Progenitor cell of endocrine pancreas (in vitro differentiated cells): ENCODE measurements at regions not wholly inside any gene's neighbourhood (a gene's known extent, or its start where the extent isn't known, plus 50 kb on each side); places are given as distances from the start of the nearest gene placed in this dataset.
A peak's percentile ranks its signal among the peaks of the same experiment; 100 is the strongest.
"Not testable (repeated sequence)": the region's sequence is repeated elsewhere in the genome, so short reads cannot be mapped to it uniquely, and the experiment has no call there.

ENCODE experiments used
- DNase-seq: peaks from one replicate; pipeline ENCODE4 v3.0.0; 2021; ENCODE audit warnings: low spot score; ENCODE audit not compliant: unreplicated experiment
- H3K27ac Mint-ChIP-seq: 2 replicates; pipeline ENCODE4 v1.8.0; 2021; ENCODE audit warnings: mild to moderate bottlenecking, moderate library complexity, mixed read lengths
- H3K27me3 Mint-ChIP-seq: 2 replicates; pipeline ENCODE4 v1.8.0; 2021; ENCODE audit warnings: mixed read lengths
- H3K36me3 Mint-ChIP-seq: 2 replicates; pipeline ENCODE4 v1.8.0; 2022; ENCODE audit warnings: mixed read lengths; ENCODE audit not compliant: insufficient read depth
- H3K4me1 Mint-ChIP-seq: 2 replicates; pipeline ENCODE4 v1.8.0; 2021; ENCODE audit warnings: low read depth, mixed read lengths
- H3K4me3 Mint-ChIP-seq: 2 replicates; pipeline ENCODE4 v1.8.0; 2021; ENCODE audit warnings: low read depth, mild to moderate bottlenecking, moderate library complexity, mixed read lengths
- H3K9me3 Mint-ChIP-seq: 2 replicates; pipeline ENCODE4 v1.8.0; 2021; ENCODE audit warnings: low read depth, mixed read lengths
- TF ChIP-seq, protein P1 (sequence below): fragments of 200-600 bp; sonication (generic); IDR thresholded peaks from one replicate; pipeline ENCODE4 v1.5.0; 2021; ENCODE audit warnings: antibody characterized with exemption, mild to moderate bottlenecking; ENCODE audit not compliant: unreplicated experiment

GRCh38 chr7:46281071-46281470, 360.0 kb upstream of the IGFBP3 start:
- Mint-ChIP-seq H3K4me1 (peaks cover 27% of the 10 kb centered on the region), H3K36me3 (no peaks in the 10 kb centered on the region), H3K27me3 (no peaks in the 10 kb centered on the region), H3K9me3 (peaks cover 3% of the 10 kb centered on the region), H3K4me3 (peak overlapping the region; percentile 17), H3K27ac (peak overlapping the region; percentile 92)
- no peak for DNase-seq
- TF ChIP-seq, protein P1, sequence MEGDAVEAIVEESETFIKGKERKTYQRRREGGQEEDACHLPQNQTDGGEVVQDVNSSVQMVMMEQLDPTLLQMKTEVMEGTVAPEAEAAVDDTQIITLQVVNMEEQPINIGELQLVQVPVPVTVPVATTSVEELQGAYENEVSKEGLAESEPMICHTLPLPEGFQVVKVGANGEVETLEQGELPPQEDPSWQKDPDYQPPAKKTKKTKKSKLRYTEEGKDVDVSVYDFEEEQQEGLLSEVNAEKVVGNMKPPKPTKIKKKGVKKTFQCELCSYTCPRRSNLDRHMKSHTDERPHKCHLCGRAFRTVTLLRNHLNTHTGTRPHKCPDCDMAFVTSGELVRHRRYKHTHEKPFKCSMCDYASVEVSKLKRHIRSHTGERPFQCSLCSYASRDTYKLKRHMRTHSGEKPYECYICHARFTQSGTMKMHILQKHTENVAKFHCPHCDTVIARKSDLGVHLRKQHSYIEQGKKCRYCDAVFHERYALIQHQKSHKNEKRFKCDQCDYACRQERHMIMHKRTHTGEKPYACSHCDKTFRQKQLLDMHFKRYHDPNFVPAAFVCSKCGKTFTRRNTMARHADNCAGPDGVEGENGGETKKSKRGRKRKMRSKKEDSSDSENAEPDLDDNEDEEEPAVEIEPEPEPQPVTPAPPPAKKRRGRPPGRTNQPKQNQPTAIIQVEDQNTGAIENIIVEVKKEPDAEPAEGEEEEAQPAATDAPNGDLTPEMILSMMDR: no peak

DNA sequence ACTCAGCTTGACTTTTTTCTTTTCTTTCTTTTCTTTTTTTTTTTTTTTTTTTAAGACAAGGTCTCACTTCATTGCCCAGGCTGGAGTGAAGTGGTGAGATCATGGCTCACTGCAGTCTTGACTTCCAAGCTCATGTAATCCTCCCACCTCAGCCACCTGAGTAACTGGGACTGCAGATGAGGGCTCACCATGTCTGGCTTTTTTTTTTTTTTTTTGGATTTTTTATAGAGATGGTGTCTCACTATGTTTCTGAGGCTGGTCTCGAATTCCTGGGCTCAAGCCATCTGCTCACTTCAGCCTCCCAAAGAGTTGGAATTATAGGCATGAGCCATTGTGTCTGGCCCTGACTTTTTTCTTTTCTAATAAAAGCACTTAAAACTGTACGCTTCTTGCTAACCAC, 358.2 kb upstream of the IGFBP3 start:
- Mint-ChIP-seq H3K9me3 (peaks cover 3% of the 10 kb centered on the region), H3K27ac (no peak overlapping the region), H3K36me3 (no peaks in the 10 kb centered on the region), H3K27me3 (no peaks in the 10 kb centered on the region), H3K4me1 (peaks cover 23% of the 10 kb centered on the region), H3K4me3 (no peak overlapping the region)
- TF ChIP-seq, protein P1: no peak
- no peak for DNase-seq

DNA sequence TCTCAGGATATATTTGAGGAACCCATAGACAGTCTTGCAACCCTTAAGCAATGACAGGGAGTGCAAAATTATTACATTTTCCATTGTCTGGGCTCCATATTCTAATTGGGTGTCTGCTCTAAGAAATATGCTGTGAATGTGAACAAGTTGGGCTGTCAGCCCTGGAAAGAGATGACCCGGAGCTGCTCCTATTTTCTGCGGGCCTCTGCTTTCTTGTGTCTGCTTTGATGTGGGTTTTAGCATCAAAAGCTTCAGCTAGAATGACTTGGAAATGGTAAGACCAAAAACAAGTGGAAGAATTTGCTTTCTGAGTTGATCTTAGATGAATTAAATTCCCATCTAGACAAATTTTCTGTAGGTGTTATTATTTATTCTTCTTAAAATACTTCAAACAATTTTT, 343.6 kb upstream of the IGFBP3 start:
- H3K36me3 Mint-ChIP-seq: peaks cover 8% of the 10 kb centered on the region
- no peak for DNase-seq
- no peak overlapping the region for H3K27ac Mint-ChIP-seq
- H3K4me3 Mint-ChIP-seq: no peak overlapping the region
- peaks cover 4% of the 10 kb centered on the region for H3K4me1 Mint-ChIP-seq
- peaks cover 19% of the 10 kb centered on the region for H3K9me3 Mint-ChIP-seq
- TF ChIP-seq, protein P1: no peak
- H3K27me3 Mint-ChIP-seq: no peaks in the 10 kb centered on the region

GRCh38 chr7:46261638-46262037, 340.6 kb upstream of the IGFBP3 start:
- H3K36me3 Mint-ChIP-seq, H3K4me1 Mint-ChIP-seq, H3K27ac Mint-ChIP-seq, H3K4me3 Mint-ChIP-seq, H3K27me3 Mint-ChIP-seq, DNase-seq: not testable (repeated sequence)
- H3K9me3 Mint-ChIP-seq: peaks cover 19% of the 10 kb centered on the region

DNA sequence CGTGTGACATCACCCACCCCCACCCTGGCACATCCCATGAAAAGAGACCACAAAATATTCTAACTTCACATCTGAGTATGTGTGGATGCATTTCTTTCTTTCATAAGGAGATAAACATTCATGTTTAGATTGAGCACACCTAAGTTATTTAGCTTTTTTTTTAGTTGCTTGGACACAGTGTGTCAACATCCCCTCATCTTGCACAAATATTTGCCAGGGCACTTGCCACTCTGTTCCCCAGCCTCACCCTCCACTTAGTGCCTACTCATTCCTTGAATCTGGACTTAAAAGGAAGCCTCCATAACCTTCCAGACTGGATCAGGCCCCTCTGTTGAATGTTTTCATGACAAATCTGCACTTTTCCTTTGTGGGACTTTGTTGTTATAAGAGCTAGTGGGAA, 338.9 kb upstream of the IGFBP3 start:
- H3K4me3 Mint-ChIP-seq: no peak overlapping the region
- no peaks in the 10 kb centered on the region for H3K27me3 Mint-ChIP-seq

More for the DNA sequence above, 338.9 kb upstream of the IGFBP3 start:
- TF ChIP-seq, protein P1: no peak
- no peak for DNase-seq
- Mint-ChIP-seq H3K4me1 (peaks cover 2% of the 10 kb centered on the region), H3K9me3 (peaks cover 23% of the 10 kb centered on the region), H3K27ac (no peak overlapping the region), H3K36me3 (peaks cover 8% of the 10 kb centered on the region)
